K562 (cell line): ENCODE measurements at regions not wholly inside any gene's neighbourhood (a gene's known extent, or its start where the extent isn't known, plus 50 kb on each side); places are given as distances from the start of the nearest gene placed in this dataset.

Source experiments
- ATAC-seq: fragments of 200-7000 bp; cut with Tn5 transposase; 3 replicates; pipeline ENCODE4 v1.9.1; 2020; ENCODE audit warnings: moderate library complexity
- BruUV-seq: library from RNA; stranded (reverse); fragments of 400-500 nt; replicated peaks from 2 replicates; lab custom pipeline; 2021; lab: Mats Ljungman, UMichigan
- CTCF ChIA-PET: fragments of 300-600 bp; formaldehyde crosslinking; extraction: SDS; loops from one replicate; lab custom pipeline; 2021; ENCODE audit warnings: low intra/inter-chr PET ratio; lab: Yijun Ruan, JAX
- POLR2A ChIA-PET: fragments of 300-600, 350-650 bp; sonication (Branson Sonifier 250); formaldehyde crosslinking; extraction: SDS; loops from one replicate; lab custom pipeline; 2021; ENCODE audit warnings: antibody characterized with exemption, inconsistent platforms; lab: Yijun Ruan, JAX
- DNase-seq, 4 experiments: peaks; one replicate each; pipeline versions ENCODE4 v3.0.0 to v3.0.0-alpha.2; 2011 to 2018; ENCODE audit warnings: low spot score in 3 of 4, mixed read lengths in 3 of 4; ENCODE audit errors: extremely low read depth in 1 of 4
- FAIRE-seq: peaks from 2 replicates; lab custom pipeline; 2011; peaks lifted over from hg19 to GRCh38; lab: Jason Lieb, UNC
- H2AFZ ChIP-seq: 2 replicates; pipeline ENCODE4 v1.6.0; 2011; ENCODE audit warnings: low read depth, low read length, control low read depth, inconsistent platforms
- H3K27ac ChIP-seq: fragments of 200-600 bp; 3 replicates; pipeline ENCODE4 v1.8.0; 2011; ENCODE audit warnings: low read depth, mild to moderate bottlenecking, control low read depth, inconsistent platforms, low read length, moderate library complexity, mixed read lengths; ENCODE audit errors: extremely low read depth
- H3K27me3 ChIP-seq, 2 experiments: fragments of 300-600 bp in 1 of 2; 2 replicates in 1 of 2; 3 replicates in 1 of 2; pipeline versions ENCODE4 v1.6.0 to v1.8.0; 2011; ENCODE audit warnings: inconsistent platforms in 2 of 2, low read length in 2 of 2, mild to moderate bottlenecking in 1 of 2, mixed read lengths in 1 of 2, moderate library complexity in 1 of 2; ENCODE audit not compliant: control insufficient read depth in 2 of 2, insufficient read depth in 2 of 2
- H3K36me3 ChIP-seq: fragments of 300-600 bp; 3 replicates; pipeline ENCODE4 v1.8.0; 2011; ENCODE audit warnings: mild to moderate bottlenecking, low read length, inconsistent platforms; ENCODE audit not compliant: control insufficient read depth, insufficient read depth
- H3K4me1 ChIP-seq, 2 experiments: fragments of 200-600 bp in 1 of 2; replicated peaks in 1 of 2; 2 replicates in 1 of 2; 3 replicates in 1 of 2; pipeline versions ENCODE4 v1.5.1 to v1.8.0; 2011; ENCODE audit warnings: inconsistent platforms in 2 of 2, low read length in 2 of 2, mild to moderate bottlenecking in 1 of 2, mixed read lengths in 1 of 2, moderate library complexity in 1 of 2; ENCODE audit not compliant: control insufficient read depth in 2 of 2, insufficient read depth in 2 of 2
- H3K4me2 ChIP-seq: 2 replicates; pipeline ENCODE4 v1.6.1; 2011; ENCODE audit warnings: low read length, control low read depth, inconsistent platforms, mixed read lengths; ENCODE audit not compliant: insufficient read depth
- H3K4me3 ChIP-seq: fragments of 200-600 bp; sonication (generic), shearing (Covaris generic); 2 replicates; pipeline ENCODE4 v1.5.1; 2016; ENCODE audit warnings: control low read depth, inconsistent platforms
- H3K79me2 ChIP-seq: fragments of 200-600 bp; 3 replicates; pipeline ENCODE4 v1.8.0; 2011; ENCODE audit warnings: low read length, inconsistent platforms; ENCODE audit not compliant: control insufficient read depth, insufficient read depth
- H3K9ac ChIP-seq, 2 experiments: 2 replicates each; pipeline versions ENCODE4 v1.6.0 to v1.6.1; 2011; ENCODE audit warnings: low read depth in 2 of 2, low read length in 2 of 2, control low read depth in 1 of 2, inconsistent platforms in 1 of 2, mild to moderate bottlenecking in 1 of 2, mixed read lengths in 1 of 2; ENCODE audit not compliant: insufficient read depth in 1 of 2
- H3K9me1 ChIP-seq: one replicate; pipeline ENCODE4 v1.6.0; 2011; ENCODE audit warnings: inconsistent platforms, mild to moderate bottlenecking, low read length, moderate library complexity; ENCODE audit not compliant: control insufficient read depth, insufficient read depth
- H3K9me3 ChIP-seq: replicated peaks from 2 replicates; pipeline ENCODE4 v1.5.1; 2011; ENCODE audit warnings: low read depth, low read length, inconsistent platforms; ENCODE audit not compliant: control insufficient read depth, insufficient read depth
- H4K20me1 ChIP-seq: replicated peaks from 2 replicates; pipeline ENCODE4 v1.6.1; 2011; ENCODE audit warnings: low read length, inconsistent platforms, mixed read lengths; ENCODE audit not compliant: control insufficient read depth, insufficient read depth
- ATF7 ChIP-seq: fragments of 450-650 bp; IDR thresholded peaks from 2 replicates; pipeline ENCODE4 v1.7.1; 2014; ENCODE audit warnings: mild to moderate bottlenecking, moderate library complexity
- EP300 ChIP-seq: IDR thresholded peaks from 2 replicates; pipeline ENCODE4 v1.6.1; 2012; ENCODE audit warnings: low read length, improper control_type of control experiment
- FOS ChIP-seq: IDR thresholded peaks from 3 replicates; pipeline ENCODE4 v1.6.1; 2011; ENCODE audit not compliant: insufficient read length; ENCODE audit errors: extremely low read depth
- NCOA4 ChIP-seq: fragments of 450-650 bp; IDR thresholded peaks from 2 replicates; pipeline ENCODE4 v1.6.1; 2018; ENCODE audit warnings: mild to moderate bottlenecking; ENCODE audit not compliant: partially characterized antibody
- RBM15 ChIP-seq: fragments of 200-400 bp; formaldehyde crosslinking; IDR thresholded peaks from 2 replicates; pipeline ENCODE4 v1.6.1; 2018; ENCODE audit warnings: mild to moderate bottlenecking, low read length, moderate library complexity; ENCODE audit not compliant: insufficient read depth
- SLC30A9 ChIP-seq: fragments of 250-450 bp; sonication (Bioruptor Pico); IDR thresholded peaks from 2 replicates; pipeline ENCODE4 v1.8.0; 2022; ENCODE audit warnings: mild to moderate bottlenecking, moderate library complexity
- TCF7 ChIP-seq: sonication (generic); IDR thresholded peaks from 2 replicates; pipeline ENCODE4 v1.6.1; 2016; ENCODE audit warnings: antibody characterized with exemption, borderline replicate concordance
- ZC3H4 ChIP-seq: sonication (generic); formaldehyde crosslinking; IDR thresholded peaks from 2 replicates; pipeline ENCODE4 v1.9.0; 2021; ENCODE audit warnings: missing genetic modification reagents, borderline replicate concordance
- ZNF444 ChIP-seq: fragments of 250-450 bp; sonication (Bioruptor Pico); IDR thresholded peaks from 2 replicates; pipeline ENCODE4 v1.4.0; 2020; ENCODE audit warnings: mild to moderate bottlenecking, moderate library complexity
- ZSCAN29 ChIP-seq: fragments of 450-650 bp; IDR thresholded peaks from 2 replicates; pipeline ENCODE4 v1.6.1; 2017
- WGBS: fragments of 100-300 bp; shearing (Covaris generic); methylation state at CpG from one replicate; pipeline ENCODE4 v1.1.6; 2016; ENCODE audit warnings: low coverage, mixed read lengths; ENCODE audit not compliant: insufficient coverage; ENCODE audit errors: missing lambda C conversion rate; 5-methylcytosine and 5-hydroxymethylcytosine counted together
- in situ Hi-C: fragments of 300-500 bp; cut with MboI; formaldehyde crosslinking; loops from 4 replicates; pipeline ENCODE4 v1.15.0; 2018; ENCODE audit warnings: inconsistent platforms, mixed read lengths
- intact Hi-C: fragments of 100-400 bp; cut with micrococcal nuclease; formaldehyde crosslinking; loops from 2 replicates; pipeline ENCODE4 v1.14.2; 2022
- TF ChIP-seq, protein P1 (sequence below): fragments of 250-450 bp; sonication (Bioruptor Pico); IDR thresholded peaks from 2 replicates; pipeline ENCODE4 v1.8.0; 2022; ENCODE audit warnings: moderate library complexity, mild to moderate bottlenecking, inconsistent platforms

DNA sequence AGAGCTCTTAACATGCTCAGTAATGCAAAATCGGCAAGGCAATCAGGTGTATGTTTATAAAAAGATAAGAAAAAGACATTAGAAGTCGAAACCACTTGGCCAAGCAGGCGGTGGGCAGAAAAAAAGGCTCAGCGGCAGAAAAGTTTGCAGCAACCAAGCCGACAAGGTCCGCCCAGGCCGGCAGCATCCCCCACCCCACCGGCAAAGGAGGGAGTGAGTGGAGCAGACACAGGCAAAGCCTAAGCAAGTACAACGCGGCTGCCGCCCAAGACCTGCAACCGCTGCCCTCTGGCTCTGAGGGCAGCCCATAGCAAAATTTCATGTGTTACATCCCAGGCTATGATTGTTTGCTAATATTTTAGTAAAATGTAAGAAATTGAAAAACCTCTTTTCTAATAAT lies 125.4 kb upstream of the ZCCHC13 start:
- DNase-seq (no peak), FAIRE-seq (no peak), ATAC-seq (no peak)
- TF ChIP-seq ZC3H4 (CRISPR knock-in tag) (no peak), ZNF444 (CRISPR knock-in tag) (no peak), TCF7 (no peak), SLC30A9 (no peak), ZSCAN29 (no peak), FOS (no peak), RBM15 (no peak), EP300 (no peak), NCOA4 (no peak), ATF7 (no peak)
- TF ChIP-seq, protein P1, sequence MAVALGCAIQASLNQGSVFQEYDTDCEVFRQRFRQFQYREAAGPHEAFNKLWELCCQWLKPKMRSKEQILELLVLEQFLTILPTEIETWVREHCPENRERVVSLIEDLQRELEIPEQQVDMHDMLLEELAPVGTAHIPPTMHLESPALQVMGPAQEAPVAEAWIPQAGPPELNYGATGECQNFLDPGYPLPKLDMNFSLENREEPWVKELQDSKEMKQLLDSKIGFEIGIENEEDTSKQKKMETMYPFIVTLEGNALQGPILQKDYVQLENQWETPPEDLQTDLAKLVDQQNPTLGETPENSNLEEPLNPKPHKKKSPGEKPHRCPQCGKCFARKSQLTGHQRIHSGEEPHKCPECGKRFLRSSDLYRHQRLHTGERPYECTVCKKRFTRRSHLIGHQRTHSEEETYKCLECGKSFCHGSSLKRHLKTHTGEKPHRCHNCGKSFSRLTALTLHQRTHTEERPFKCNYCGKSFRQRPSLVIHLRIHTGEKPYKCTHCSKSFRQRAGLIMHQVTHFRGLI = no peak
- Histone ChIP-seq H3K4me2 (no peak overlapping the region), H3K79me2 (no peaks in the 10 kb centered on the region), H3K27me3 (peaks cover 0 to 6% of the 10 kb centered on the region in 2 experiments; a peak in 2 of 5 replicates), H3K4me1 (no peaks in the 10 kb centered on the region; a peak in 1 of 5 replicates), H3K9me1 (no peaks in the 10 kb centered on the region), H3K27ac (no peak overlapping the region), H3K9me3 (no peaks in the 10 kb centered on the region), H3K36me3 (no peaks in the 10 kb centered on the region), H4K20me1 (no peaks in the 10 kb centered on the region), H3K9ac (no peak overlapping the region), H2AFZ (no peak overlapping the region), H3K4me3 (no peak overlapping the region)
- CTCF ChIA-PET = no interaction called here
- POLR2A ChIA-PET = no interaction called here
- in situ Hi-C loops = no loop called here
- 18% methylated on average over 8 of the region's 12 CpGs for WGBS
- intact Hi-C loops = no loop called here
- no TSS peak for BruUV-seq
